Neural cell (in vitro differentiated cells): ENCODE measurements at regions not wholly inside any gene's neighbourhood (a gene's known extent, or its start where the extent isn't known, plus 50 kb on each side); places are given as distances from the start of the nearest gene placed in this dataset.

ENCODE experiments used
- H2AFZ ChIP-seq: fragments of 200-600, 300-800 bp; sonication (generic), shearing (Covaris generic); 2 replicates; pipeline ENCODE4 v1.6.0; 2014; ENCODE audit warnings: low read depth, mild to moderate bottlenecking, antibody characterized with exemption, low read length, moderate library complexity
- H3F3A ChIP-seq: fragments of 200-600 bp; shearing (Covaris generic); 2 replicates; pipeline ENCODE4 v1.6.1; 2016; ENCODE audit warnings: mild to moderate bottlenecking, moderate library complexity, mixed read lengths, antibody characterized with exemption, low read length; ENCODE audit not compliant: insufficient read depth, poor library complexity, severe bottlenecking
- H3K27ac ChIP-seq: fragments of 200-600, 300-800 bp; sonication (generic), shearing (Covaris generic); 2 replicates; pipeline ENCODE4 v1.5.1; 2014; ENCODE audit warnings: mild to moderate bottlenecking, low read length, moderate library complexity
- H3K27me3 ChIP-seq: fragments of 300-800, 200-600 bp; sonication (generic), shearing (Covaris generic); 2 replicates; pipeline ENCODE4 v1.6.0; 2014; ENCODE audit warnings: mild to moderate bottlenecking, low read depth, low read length, moderate library complexity; ENCODE audit not compliant: insufficient read depth
- H3K36me3 ChIP-seq: fragments of 300-800, 200-600 bp; sonication (generic), shearing (Covaris generic); 2 replicates; pipeline ENCODE4 v1.5.1; 2014; ENCODE audit warnings: mild to moderate bottlenecking, antibody characterized with exemption, low read length, moderate library complexity; ENCODE audit not compliant: insufficient read depth
- H3K4me2 ChIP-seq: fragments of 300-800, 200-600 bp; sonication (generic), shearing (Covaris generic); 2 replicates; pipeline ENCODE4 v1.6.0; 2014; ENCODE audit warnings: mild to moderate bottlenecking, low read length
- H3K4me3 ChIP-seq: fragments of 300-800, 200-600 bp; sonication (generic), shearing (Covaris generic); 2 replicates; pipeline ENCODE4 v1.5.1; 2014; ENCODE audit warnings: mild to moderate bottlenecking, low read length, moderate library complexity
- H3K79me2 ChIP-seq: fragments of 200-600 bp; shearing (Covaris generic); replicated peaks from 2 replicates; pipeline ENCODE4 v1.6.0; 2014; ENCODE audit warnings: mild to moderate bottlenecking, low read length, moderate library complexity; ENCODE audit not compliant: insufficient read depth
- H3K9ac ChIP-seq: fragments of 300-800, 200-600 bp; sonication (generic), shearing (Covaris generic); 2 replicates; pipeline ENCODE4 v1.6.1; 2016; ENCODE audit warnings: mild to moderate bottlenecking, low read length, mixed read lengths
- H3K9me2 ChIP-seq: fragments of 200-600 bp; shearing (Covaris generic); 2 replicates; pipeline ENCODE4 v1.6.1; 2016; ENCODE audit warnings: mild to moderate bottlenecking, low read length, mixed read lengths; ENCODE audit not compliant: insufficient read depth
- H3K9me3 ChIP-seq: fragments of 200-600, 300-800 bp; sonication (generic), shearing (Covaris generic); 2 replicates; pipeline ENCODE4 v1.6.1; 2016; ENCODE audit warnings: mild to moderate bottlenecking, mixed run types, low read length, moderate library complexity, mixed read lengths
- H4K20me1 ChIP-seq: fragments of 200-600 bp; shearing (Covaris generic); 2 replicates; pipeline ENCODE4 v1.6.1; 2016; ENCODE audit warnings: mild to moderate bottlenecking, mixed run types; ENCODE audit not compliant: insufficient read depth
- CTCF ChIP-seq: fragments of 450-650 bp; IDR thresholded peaks from 2 replicates; pipeline ENCODE4 v1.5.1; 2014; ENCODE audit warnings: antibody characterized with exemption, mild to moderate bottlenecking, moderate library complexity; ENCODE audit not compliant: poor library complexity, severe bottlenecking
- EP300 ChIP-seq: fragments of 450-650 bp; conservative IDR thresholded peaks from 2 replicates; pipeline ENCODE4 v1.6.1; 2014; ENCODE audit warnings: antibody characterized with exemption, mild to moderate bottlenecking, moderate library complexity; ENCODE audit not compliant: poor library complexity, severe bottlenecking
- EZH2 ChIP-seq: fragments of 200-600, 300-800 bp; shearing (Covaris generic), sonication (generic); IDR thresholded peaks from 2 replicates; pipeline ENCODE4 v1.6.1; 2014; ENCODE audit warnings: antibody characterized with exemption, low read length, borderline replicate concordance, mild to moderate bottlenecking; ENCODE audit not compliant: insufficient read depth, poor library complexity, severe bottlenecking
- MXI1 ChIP-seq: fragments of 450-650 bp; conservative IDR thresholded peaks from 2 replicates; pipeline ENCODE4 v1.6.1; 2014; ENCODE audit warnings: antibody characterized with exemption, mild to moderate bottlenecking; ENCODE audit not compliant: poor library complexity, severe bottlenecking
- POLR2AphosphoS5 ChIP-seq: IDR thresholded peaks from 2 replicates; pipeline ENCODE4 v1.6.1; 2012
- RAD21 ChIP-seq: fragments of 450-650 bp; conservative IDR thresholded peaks from 2 replicates; pipeline ENCODE4 v1.6.1; 2014; ENCODE audit warnings: antibody characterized with exemption, mild to moderate bottlenecking, moderate library complexity
- REST ChIP-seq: IDR thresholded peaks from 2 replicates; pipeline ENCODE4 v1.6.1; 2012; ENCODE audit warnings: borderline replicate concordance
- SMC3 ChIP-seq: fragments of 450-650 bp; conservative IDR thresholded peaks from 2 replicates; pipeline ENCODE4 v1.6.1; 2014; ENCODE audit warnings: antibody characterized with exemption, mild to moderate bottlenecking, moderate library complexity; ENCODE audit not compliant: poor library complexity
- TAF1 ChIP-seq: IDR thresholded peaks from 2 replicates; pipeline ENCODE4 v1.6.1; 2012; ENCODE audit warnings: low read depth

DNA sequence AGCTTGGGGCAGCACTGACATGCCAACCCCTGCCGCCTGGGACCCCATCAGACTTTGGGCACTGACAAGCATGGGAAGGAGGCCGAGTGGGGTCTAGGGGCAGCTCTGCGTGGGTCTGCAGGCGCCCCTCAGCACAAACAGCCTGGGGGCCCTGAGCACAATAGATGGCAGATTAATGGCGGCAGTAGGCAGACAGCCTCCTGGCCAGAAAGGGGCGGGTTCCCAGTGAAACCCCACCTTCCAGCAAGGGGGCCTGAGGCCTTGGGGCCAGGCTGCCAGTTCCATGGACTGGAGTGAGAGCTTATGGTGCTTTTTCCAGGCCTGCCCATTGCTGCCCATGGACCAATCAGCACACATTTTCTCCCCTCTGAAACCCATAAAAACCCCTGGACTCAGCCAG, 2031.2 kb downstream of the EFNA5 start:
- H4K20me1 ChIP-seq: no peaks in the 10 kb centered on the region
- H3K9me2 ChIP-seq: no peaks in the 10 kb centered on the region
- H3K9ac ChIP-seq: no peak overlapping the region
- no peaks in the 10 kb centered on the region for H3K79me2 ChIP-seq
- no peaks in the 10 kb centered on the region for H3K27me3 ChIP-seq
- no peak overlapping the region for H2AFZ ChIP-seq
- TF ChIP-seq TAF1 (no peak), RAD21 (no peak), SMC3 (no peak), REST (no peak), CTCF (no peak), EP300 (no peak), POLR2AphosphoS5 (no peak), EZH2 (no peak), MXI1 (no peak)
- H3K4me2 ChIP-seq: no peak overlapping the region
- no peaks in the 10 kb centered on the region for H3K36me3 ChIP-seq
- no peaks in the 10 kb centered on the region for H3K9me3 ChIP-seq
- H3K27ac ChIP-seq: no peak overlapping the region
- no peaks in the 10 kb centered on the region for H3F3A ChIP-seq
- no peak overlapping the region for H3K4me3 ChIP-seq

GRCh38 chr5:105639068-105639467, 2031.7 kb downstream of the EFNA5 start:
- Histone ChIP-seq H3K27ac (no peak overlapping the region), H4K20me1 (no peaks in the 10 kb centered on the region), H3K27me3 (no peaks in the 10 kb centered on the region), H3K9ac (no peak overlapping the region), H3K4me3 (no peak overlapping the region), H3K4me2 (no peak overlapping the region), H2AFZ (no peak overlapping the region), H3K9me3 (no peaks in the 10 kb centered on the region), H3K9me2 (no peaks in the 10 kb centered on the region), H3K79me2 (no peaks in the 10 kb centered on the region), H3K36me3 (no peaks in the 10 kb centered on the region), H3F3A (no peaks in the 10 kb centered on the region)
- TF ChIP-seq CTCF (no peak), TAF1 (no peak)
